GM12878 (cell line): ENCODE measurements at regions not wholly inside any gene's neighbourhood (a gene's known extent, or its start where the extent isn't known, plus 50 kb on each side); places are given as distances from the start of the nearest gene placed in this dataset.

ENCODE experiments used
- ATAC-seq: fragments of 200-7000 bp; cut with Tn5 transposase; 3 replicates; pipeline ENCODE4 v1.9.1; 2020; ENCODE audit warnings: mild to moderate bottlenecking, moderate library complexity
- BruUV-seq: library from RNA; stranded (reverse); fragments of 400-500 nt; replicated peaks from 2 replicates; lab custom pipeline; 2021; lab: Mats Ljungman, UMichigan
- CTCF ChIA-PET: fragments of 300-600 bp; sonication (Branson Sonifier 250); formaldehyde crosslinking; extraction: SDS; loops from one replicate; lab custom pipeline; 2021; ENCODE audit warnings: inconsistent platforms; lab: Yijun Ruan, JAX
- POLR2A ChIA-PET: fragments of 350-600 bp; formaldehyde crosslinking; extraction: SDS; loops from one replicate; lab custom pipeline; 2021; ENCODE audit warnings: inconsistent platforms; lab: Charles Lee
- RAD21 ChIA-PET: fragments of 300-600 bp; sonication (Branson Sonifier 250); formaldehyde crosslinking; loops from one replicate; lab custom pipeline; 2023; ENCODE audit warnings: antibody characterized with exemption; ENCODE audit not compliant: unreplicated experiment; lab: Charles Lee
- SMC1A ChIA-PET: fragments of 300-600 bp; sonication (Branson Sonifier 250); formaldehyde crosslinking; loops from one replicate; lab custom pipeline; 2023; ENCODE audit not compliant: unreplicated experiment, uncharacterized antibody; lab: Charles Lee
- DNase-seq: peaks from one replicate; pipeline ENCODE4 v3.0.0-alpha.2; 2011; ENCODE audit warnings: low read depth, low spot score
- FAIRE-seq: peaks from 3 replicates; lab custom pipeline; 2011; peaks lifted over from hg19 to GRCh38; lab: Jason Lieb, UNC
- H2AFZ ChIP-seq: 2 replicates; pipeline ENCODE4 v1.6.0; 2011; ENCODE audit warnings: low read depth, low read length, control low read depth; ENCODE audit not compliant: control insufficient read depth
- H3K27ac ChIP-seq: 2 replicates; pipeline ENCODE4 v1.5.1; 2011; ENCODE audit warnings: control low read depth; ENCODE audit not compliant: control insufficient read depth, insufficient read depth
- H3K27me3 ChIP-seq, 2 experiments: replicated peaks in 1 of 2; 2 replicates each; pipeline versions ENCODE4 v1.6.0 to v1.6.1; 2011; ENCODE audit warnings: low read length in 1 of 2; ENCODE audit not compliant: control insufficient read depth in 2 of 2, insufficient read depth in 2 of 2
- H3K36me3 ChIP-seq, 2 experiments: 2 replicates each; pipeline ENCODE4 v1.5.1; 2011; ENCODE audit warnings: low read length in 1 of 2; ENCODE audit not compliant: control insufficient read depth in 2 of 2, insufficient read depth in 2 of 2
- H3K4me1 ChIP-seq: 2 replicates; pipeline ENCODE4 v1.6.1; 2011; ENCODE audit warnings: mild to moderate bottlenecking, low read length, moderate library complexity, mixed read lengths; ENCODE audit not compliant: control insufficient read depth, insufficient read depth
- H3K4me2 ChIP-seq: 2 replicates; pipeline ENCODE4 v1.6.0; 2011; ENCODE audit warnings: control low read depth; ENCODE audit not compliant: control insufficient read depth, insufficient read depth
- H3K4me3 ChIP-seq: fragments of 200-600 bp; sonication (generic); 2 replicates; pipeline ENCODE4 v1.5.1; 2016
- H3K79me2 ChIP-seq: 2 replicates; pipeline ENCODE4 v1.6.0; 2011; ENCODE audit warnings: low read length; ENCODE audit not compliant: control insufficient read depth, insufficient read depth
- H3K9ac ChIP-seq: 2 replicates; pipeline ENCODE4 v1.8.0; 2011; ENCODE audit warnings: low read length, control low read depth, mixed read lengths; ENCODE audit not compliant: control insufficient read depth, insufficient read depth
- H3K9me3 ChIP-seq: replicated peaks from 3 replicates; pipeline ENCODE4 v1.5.1; 2011; ENCODE audit warnings: mild to moderate bottlenecking, low read length; ENCODE audit not compliant: control insufficient read depth, insufficient read depth
- H4K20me1 ChIP-seq: 2 replicates; pipeline ENCODE4 v1.6.0; 2011; ENCODE audit not compliant: control insufficient read depth, insufficient read depth
- ATF7 ChIP-seq: fragments of 450-650 bp; IDR thresholded peaks from 2 replicates; pipeline ENCODE4 v1.6.1; 2016; ENCODE audit warnings: low read depth, mild to moderate bottlenecking
- BHLHE40 ChIP-seq, 2 experiments: fragments of 450-650 bp in 1 of 2; IDR thresholded peaks; 2 replicates each; pipeline ENCODE4 v1.6.1; 2011 to 2017; ENCODE audit warnings: low read depth in 2 of 2, borderline replicate concordance in 1 of 2, improper control_type of control experiment in 1 of 2, low read length in 1 of 2, mild to moderate bottlenecking in 1 of 2
- GATAD2B ChIP-seq: fragments of 450-650 bp; conservative IDR thresholded peaks from 2 replicates; pipeline ENCODE4 v1.6.1; 2017; ENCODE audit warnings: low read depth, mild to moderate bottlenecking, moderate library complexity
- HCFC1 ChIP-seq: fragments of 150-350 bp; IDR thresholded peaks from 2 replicates; pipeline ENCODE4 v1.6.1; 2014; ENCODE audit warnings: low read length
- JUNB ChIP-seq: IDR thresholded peaks from 2 replicates; pipeline ENCODE4 v1.6.1; 2016; ENCODE audit warnings: antibody characterized with exemption, mild to moderate bottlenecking
- MEF2A ChIP-seq: IDR thresholded peaks from 2 replicates; pipeline ENCODE4 v1.6.1; 2011; ENCODE audit warnings: low read depth, mild to moderate bottlenecking, low read length, moderate library complexity; ENCODE audit not compliant: insufficient read depth
- MXI1 ChIP-seq: fragments of 150-350 bp; IDR thresholded peaks from 2 replicates; pipeline ENCODE4 v1.6.1; 2011; ENCODE audit warnings: low read depth, mild to moderate bottlenecking, inconsistent platforms, low read length, improper control_type of control experiment
- NR2C1 ChIP-seq: fragments of 450-650 bp; IDR thresholded peaks from 2 replicates; pipeline ENCODE4 v1.6.1; 2017; ENCODE audit warnings: antibody characterized with exemption, mild to moderate bottlenecking, moderate library complexity
- POLR2AphosphoS5 ChIP-seq: IDR thresholded peaks from 2 replicates; pipeline ENCODE4 v1.6.1; 2011; ENCODE audit warnings: mild to moderate bottlenecking, low read length, inconsistent platforms
- RBBP5 ChIP-seq: fragments of 200-600 bp; sonication (generic); conservative IDR thresholded peaks from 2 replicates; pipeline ENCODE4 v1.6.1; 2016
- SMAD5 ChIP-seq: IDR thresholded peaks from 2 replicates; pipeline ENCODE4 v1.6.1; 2016; ENCODE audit warnings: antibody characterized with exemption, low read depth
- TCF12 ChIP-seq: IDR thresholded peaks from 2 replicates; pipeline ENCODE4 v1.6.1; 2011; ENCODE audit warnings: low read depth, mild to moderate bottlenecking, low read length
- TCF7 ChIP-seq: IDR thresholded peaks from 2 replicates; pipeline ENCODE4 v1.6.1; 2014; ENCODE audit warnings: antibody characterized with exemption, borderline replicate concordance
- YBX1 ChIP-seq: fragments of 450-650 bp; IDR thresholded peaks from 2 replicates; pipeline ENCODE4 v1.6.1; 2016; ENCODE audit warnings: antibody characterized with exemption
- WGBS: methylation state at CpG from one replicate; pipeline ENCODE4 v1.1.6; 2016; ENCODE audit warnings: low lambda C conversion rate; ENCODE audit not compliant: insufficient replicate concordance, insufficient coverage; ENCODE audit errors: missing lambda C conversion rate; 5-methylcytosine and 5-hydroxymethylcytosine counted together
- in situ Hi-C: fragments of 300-500 bp; cut with MboI; formaldehyde crosslinking; loops from 9 replicates; pipeline ENCODE4 v1.14.3; 2018; ENCODE audit warnings: mixed read lengths
- intact Hi-C: fragments of 100-400 bp; cut with micrococcal nuclease; formaldehyde crosslinking; loops from one replicate; pipeline ENCODE4 v1.14.2; 2022; ENCODE audit not compliant: unreplicated experiment
- TF ChIP-seq, protein P1 (sequence below): IDR thresholded peaks from 2 replicates; pipeline ENCODE4 v1.6.1; 2011; ENCODE audit warnings: low read depth, low read length, improper control_type of control experiment, borderline replicate concordance
- TF ChIP-seq, protein P2 (sequence below): fragments of 450-650 bp; IDR thresholded peaks from 2 replicates; pipeline ENCODE4 v1.6.1; 2018; ENCODE audit warnings: borderline replicate concordance, mild to moderate bottlenecking; ENCODE audit not compliant: partially characterized antibody

DNA sequence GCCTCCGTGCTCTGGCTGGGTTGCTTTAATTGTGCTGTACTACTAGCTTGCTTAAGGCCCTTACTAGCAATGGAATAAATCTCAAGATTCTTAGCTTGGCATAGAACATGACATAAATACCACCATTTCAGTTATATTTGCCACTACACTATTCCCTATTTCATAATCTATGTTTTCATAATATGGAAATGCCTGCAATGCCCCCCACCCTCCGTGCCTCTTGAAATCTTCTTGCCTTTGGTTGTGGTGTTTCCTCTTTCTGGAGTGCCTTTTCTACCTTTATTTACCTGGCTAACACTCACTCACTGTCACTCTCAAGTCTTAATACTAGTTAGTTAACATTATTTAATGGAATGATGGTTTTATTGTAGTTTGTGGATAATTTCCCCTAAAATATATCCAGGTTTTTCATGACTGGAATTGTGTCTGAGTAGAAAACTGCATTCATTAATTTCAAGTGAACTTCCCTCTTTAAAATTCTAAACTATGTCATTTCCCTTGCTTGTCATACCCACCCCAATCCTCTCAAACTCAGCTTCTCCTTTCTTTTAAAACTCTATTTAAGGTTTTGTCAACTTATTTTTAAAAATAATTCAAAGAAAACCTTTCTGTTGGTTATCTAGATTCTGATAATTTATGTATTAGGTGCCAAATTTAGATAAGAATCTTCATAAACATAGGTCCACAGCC, 521.7 kb upstream of the DAB2 start:
- BruUV-seq = no TSS peak
- intact Hi-C loops = loop anchor here (5.0 to 10.0 kb wide), 3 partner anchors 232 to 931 kb away; no protein-coding TSS in a partner anchor
- Histone ChIP-seq H3K27ac (no peak overlapping the region), H3K79me2 (no peaks in the 10 kb centered on the region), H3K4me2 (no peak overlapping the region), H3K27me3 (no peaks in the 10 kb centered on the region), H2AFZ (no peak overlapping the region), H4K20me1 (no peaks in the 10 kb centered on the region), H3K4me1 (no peaks in the 10 kb centered on the region), H3K9ac (no peak overlapping the region), H3K9me3 (no peaks in the 10 kb centered on the region), H3K4me3 (no peak overlapping the region), H3K36me3 (no peaks in the 10 kb centered on the region)
- in situ Hi-C loops = loop anchor here (10.0 kb wide), 1 partner anchor 362 kb away; no protein-coding TSS in a partner anchor
- CTCF ChIA-PET = interaction anchor here (4.2 to 4.5 kb wide), 2 partner anchors 739 to 742 kb away, joined by 28 to 40 read pairs; no protein-coding TSS in a partner anchor
- SMC1A ChIA-PET = interaction anchor here (1.1 kb wide), 1 partner anchor 739 kb away, joined by 3 read pairs; no protein-coding TSS in a partner anchor
- WGBS = 16% methylated on average over 2 of the region's 2 CpGs
- DNase-seq = no peak
- RAD21 ChIA-PET = interaction anchor here (3.3 kb wide), 1 partner anchor 743 kb away, joined by 18 read pairs; no protein-coding TSS in a partner anchor
- POLR2A ChIA-PET = no interaction called here
- no peak for FAIRE-seq
- no peak for TF ChIP-seq YBX1
- TF ChIP-seq HCFC1 = no peak
- TF ChIP-seq MEF2A = no peak
- no peak for TF ChIP-seq SMAD5
- TF ChIP-seq, protein P1, sequence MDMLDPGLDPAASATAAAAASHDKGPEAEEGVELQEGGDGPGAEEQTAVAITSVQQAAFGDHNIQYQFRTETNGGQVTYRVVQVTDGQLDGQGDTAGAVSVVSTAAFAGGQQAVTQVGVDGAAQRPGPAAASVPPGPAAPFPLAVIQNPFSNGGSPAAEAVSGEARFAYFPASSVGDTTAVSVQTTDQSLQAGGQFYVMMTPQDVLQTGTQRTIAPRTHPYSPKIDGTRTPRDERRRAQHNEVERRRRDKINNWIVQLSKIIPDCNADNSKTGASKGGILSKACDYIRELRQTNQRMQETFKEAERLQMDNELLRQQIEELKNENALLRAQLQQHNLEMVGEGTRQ = no peak
- TF ChIP-seq, protein P2, sequence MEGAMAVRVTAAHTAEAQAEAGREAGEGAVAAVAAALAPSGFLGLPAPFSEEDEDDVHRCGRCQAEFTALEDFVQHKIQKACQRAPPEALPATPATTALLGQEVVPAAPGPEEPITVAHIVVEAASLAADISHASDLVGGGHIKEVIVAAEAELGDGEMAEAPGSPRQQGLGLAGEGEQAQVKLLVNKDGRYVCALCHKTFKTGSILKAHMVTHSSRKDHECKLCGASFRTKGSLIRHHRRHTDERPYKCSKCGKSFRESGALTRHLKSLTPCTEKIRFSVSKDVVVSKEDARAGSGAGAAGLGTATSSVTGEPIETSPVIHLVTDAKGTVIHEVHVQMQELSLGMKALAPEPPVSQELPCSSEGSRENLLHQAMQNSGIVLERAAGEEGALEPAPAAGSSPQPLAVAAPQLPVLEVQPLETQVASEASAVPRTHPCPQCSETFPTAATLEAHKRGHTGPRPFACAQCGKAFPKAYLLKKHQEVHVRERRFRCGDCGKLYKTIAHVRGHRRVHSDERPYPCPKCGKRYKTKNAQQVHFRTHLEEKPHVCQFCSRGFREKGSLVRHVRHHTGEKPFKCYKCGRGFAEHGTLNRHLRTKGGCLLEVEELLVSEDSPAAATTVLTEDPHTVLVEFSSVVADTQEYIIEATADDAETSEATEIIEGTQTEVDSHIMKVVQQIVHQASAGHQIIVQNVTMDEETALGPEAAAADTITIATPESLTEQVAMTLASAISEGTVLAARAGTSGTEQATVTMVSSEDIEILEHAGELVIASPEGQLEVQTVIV = no peak
- TF ChIP-seq NR2C1 = no peak
- no peak for TF ChIP-seq JUNB
- no peak for TF ChIP-seq ATF7
- no peak for TF ChIP-seq GATAD2B
- no peak for TF ChIP-seq BHLHE40 (IDR thresholded peaks at IDR 0.05; ENCODE audit: borderline replicate concordance in 1 of 2, low read depth in 2 of 2, low read length in 1 of 2)
- TF ChIP-seq TCF7 = no peak
- no peak for TF ChIP-seq TCF12
- TF ChIP-seq MXI1 = no peak
- TF ChIP-seq RBBP5 = no peak
- TF ChIP-seq POLR2AphosphoS5 = no peak
- ATAC-seq = no peak
